T47D (cell line): ENCODE measurements at regions not wholly inside any gene's neighbourhood (a gene's known extent, or its start where the extent isn't known, plus 50 kb on each side); places are given as distances from the start of the nearest gene placed in this dataset.

Experiments used
- DNase-seq, 2 experiments: peaks; one replicate each; pipeline versions ENCODE4 v3.0.0 to v3.0.0-alpha.2; 2011 to 2012; ENCODE audit warnings: low read depth in 1 of 2, low spot score in 1 of 2
- JUND ChIP-seq: IDR thresholded peaks from 2 replicates; pipeline ENCODE4 v1.6.1; 2012; ENCODE audit warnings: low read depth
- in situ Hi-C: cut with HindIII; loops from 2 replicates; pipeline ENCODE4 v1.10.0; 2016; ENCODE audit warnings: low sequenced_read_pairs, low pct_unique_long_range_greater_than_20kb

DNA sequence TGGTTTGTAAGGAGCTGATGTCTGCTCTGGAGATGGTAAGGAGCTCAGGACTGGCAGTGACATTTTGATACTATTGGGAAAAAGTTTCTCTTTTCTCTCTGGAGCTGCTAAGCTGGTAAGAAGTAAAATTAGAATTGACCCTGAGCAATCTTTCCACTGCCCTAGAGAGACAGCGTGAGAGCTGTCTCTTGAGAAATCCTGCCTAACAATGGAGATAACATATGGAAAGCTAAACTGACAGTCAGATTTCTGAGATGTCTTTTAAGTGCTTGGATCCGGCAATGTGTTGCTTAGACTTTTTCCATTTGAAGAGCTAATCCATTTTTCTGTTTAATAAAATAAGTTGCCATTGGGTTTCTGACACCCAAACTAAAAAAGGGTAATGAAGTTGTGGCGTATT lies 302.4 kb downstream of the KCNS3 start:
- in situ Hi-C loops = no loop called here
- DNase-seq = no peak
- no peak for TF ChIP-seq JUND

DNA sequence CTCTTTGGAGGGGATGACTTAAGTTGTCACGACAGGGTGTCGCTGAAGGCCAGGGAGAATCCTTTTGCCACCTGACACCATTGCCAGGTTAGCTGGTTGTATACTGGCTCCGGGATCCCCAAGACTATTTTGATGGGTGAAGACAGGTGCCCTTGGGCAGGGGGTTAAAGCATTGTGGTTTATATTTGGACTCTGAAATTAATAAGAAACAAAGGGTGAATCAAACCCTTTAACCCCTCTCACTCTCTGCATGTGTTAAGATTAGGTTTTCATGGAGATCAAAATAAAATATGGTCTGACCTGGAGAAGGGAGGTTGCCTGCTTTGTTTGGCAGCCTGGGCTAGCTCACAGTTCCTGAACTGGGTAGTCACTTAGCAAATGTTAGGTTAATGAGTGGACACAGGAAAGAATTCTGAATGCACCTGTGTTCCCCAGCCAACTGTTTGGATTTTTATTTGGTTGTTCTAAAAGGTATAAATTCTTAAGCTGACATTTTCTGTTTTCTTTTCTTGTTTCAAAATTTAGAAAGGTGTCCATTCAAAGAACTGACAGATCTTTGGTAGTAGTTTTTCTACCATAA lies 301.7 kb downstream of the KCNS3 start:
- TF ChIP-seq JUND = no peak
- DNase-seq = peak in 1 of 2 experiments; percentile 10
- in situ Hi-C loops = no loop called here

DNA sequence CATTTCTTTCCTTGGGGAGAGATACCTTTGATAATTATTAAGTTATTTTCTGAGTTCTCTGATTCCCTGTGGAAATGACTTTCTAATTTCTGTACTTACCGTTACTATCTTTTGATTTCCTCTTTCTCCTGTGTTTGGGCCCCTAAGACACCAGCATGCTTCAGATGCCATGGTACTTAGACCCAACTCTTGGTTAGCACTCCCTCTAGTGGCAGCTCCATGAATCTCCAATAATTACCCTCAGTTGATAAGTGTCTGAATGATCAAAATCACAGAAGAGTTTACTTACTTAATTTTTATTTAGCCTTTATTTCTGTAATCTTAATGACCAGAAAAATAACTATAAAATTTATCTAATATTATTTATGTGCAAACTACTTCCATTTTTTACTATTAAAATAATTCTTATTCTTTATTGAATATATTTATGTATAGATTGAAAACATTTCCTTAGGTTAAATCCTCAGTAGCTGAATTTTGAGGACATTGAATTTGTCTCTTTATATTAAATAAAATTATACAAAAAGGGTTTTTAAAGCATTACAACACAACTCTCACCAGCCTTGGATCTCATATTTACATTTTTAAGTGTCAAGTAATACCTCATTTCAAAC lies 300.4 kb downstream of the KCNS3 start:
- DNase-seq = peak; percentile 3 to 64
- in situ Hi-C loops = no loop called here
- no peak for TF ChIP-seq JUND

DNA sequence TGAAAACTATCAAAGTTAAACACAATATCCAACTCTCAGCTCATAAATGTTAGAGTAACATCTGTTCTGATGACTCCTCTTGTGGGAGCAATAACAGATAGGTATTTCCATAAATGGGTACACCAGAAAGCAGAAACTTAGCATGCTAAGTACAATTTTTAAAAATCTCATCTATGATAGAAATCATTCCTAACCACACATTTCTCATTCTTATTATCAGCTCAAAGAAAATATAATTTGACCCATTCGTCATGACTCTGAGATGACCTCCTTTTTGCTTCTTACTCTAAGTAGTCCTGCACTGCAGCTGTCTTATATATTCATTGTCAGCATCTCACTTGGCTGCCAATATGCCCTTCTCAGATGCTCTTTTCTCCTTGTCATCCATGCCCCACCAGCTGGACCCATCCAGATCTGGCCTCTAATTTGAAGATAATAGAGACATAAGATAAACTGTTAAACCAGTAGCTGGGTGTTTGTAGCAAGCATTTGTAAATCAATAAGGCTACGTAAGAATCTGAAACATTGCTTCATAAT lies 298.3 kb downstream of the KCNS3 start:
- DNase-seq = no peak
- in situ Hi-C loops = no loop called here
- TF ChIP-seq JUND = no peak

DNA sequence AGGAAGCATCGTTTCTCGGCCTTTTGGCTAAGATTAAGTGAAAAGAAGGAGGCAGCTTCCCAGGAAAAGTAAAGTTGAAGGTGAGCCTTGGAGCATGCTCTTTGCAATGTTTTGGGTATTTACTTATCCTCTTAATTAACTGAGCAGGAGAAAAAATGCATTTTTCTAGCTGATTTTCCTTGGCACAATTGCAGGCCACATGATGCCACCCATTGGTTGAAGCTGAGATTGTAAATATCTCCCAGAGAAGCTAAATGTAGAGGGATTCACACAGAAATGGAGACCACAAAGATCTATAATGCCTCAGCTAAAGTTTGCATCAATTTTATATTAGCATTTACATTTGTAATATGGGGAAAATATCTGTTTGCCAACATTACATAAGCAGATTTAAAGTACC lies 294.1 kb downstream of the KCNS3 start:
- DNase-seq = no peak
- in situ Hi-C loops = no loop called here
- TF ChIP-seq JUND = no peak

DNA sequence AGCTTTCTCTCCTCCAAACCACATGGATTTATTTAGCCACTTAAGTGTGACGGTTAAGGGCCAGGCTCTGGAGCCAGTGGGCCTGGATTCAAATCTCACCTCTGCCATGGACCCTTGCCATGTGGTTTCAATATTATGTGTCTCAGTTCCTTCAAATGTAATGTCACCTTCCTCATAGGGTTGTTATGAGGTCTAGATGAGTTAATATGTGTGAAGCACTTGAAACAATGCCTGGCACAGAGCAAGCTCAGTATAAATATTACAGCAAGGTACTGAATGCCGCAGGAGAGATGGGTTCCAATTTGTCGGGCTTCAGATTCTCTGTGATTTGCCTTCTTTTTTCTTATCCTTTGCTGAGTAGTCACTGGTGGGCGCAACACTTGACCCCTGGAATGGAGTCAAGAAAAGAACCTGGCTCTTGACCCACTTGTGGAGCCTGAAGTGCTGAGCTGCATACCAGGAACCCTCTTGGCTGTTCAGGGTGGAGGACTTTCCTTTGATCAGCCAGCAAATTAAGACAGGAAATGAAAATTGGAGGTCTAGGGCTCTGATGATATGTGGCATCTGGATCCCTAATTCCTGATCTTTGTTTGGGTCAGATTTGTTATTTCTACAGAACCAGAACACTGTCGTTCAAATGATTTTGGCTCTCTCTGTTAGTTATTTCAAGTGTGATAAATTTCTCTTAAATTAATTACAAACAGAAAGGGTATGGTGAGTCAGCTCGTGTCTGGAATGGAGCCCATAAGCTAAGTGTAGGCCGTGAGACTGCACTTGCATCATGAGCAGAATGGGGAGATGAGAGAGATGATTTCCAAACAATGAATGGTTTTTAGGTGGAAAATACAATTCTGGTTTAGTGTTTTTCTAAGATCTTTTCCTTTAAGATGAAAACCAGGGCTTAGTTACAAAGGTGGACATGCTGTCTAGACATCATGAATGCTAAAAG lies 293.0 kb downstream of the KCNS3 start:
- in situ Hi-C loops = no loop called here

DNA sequence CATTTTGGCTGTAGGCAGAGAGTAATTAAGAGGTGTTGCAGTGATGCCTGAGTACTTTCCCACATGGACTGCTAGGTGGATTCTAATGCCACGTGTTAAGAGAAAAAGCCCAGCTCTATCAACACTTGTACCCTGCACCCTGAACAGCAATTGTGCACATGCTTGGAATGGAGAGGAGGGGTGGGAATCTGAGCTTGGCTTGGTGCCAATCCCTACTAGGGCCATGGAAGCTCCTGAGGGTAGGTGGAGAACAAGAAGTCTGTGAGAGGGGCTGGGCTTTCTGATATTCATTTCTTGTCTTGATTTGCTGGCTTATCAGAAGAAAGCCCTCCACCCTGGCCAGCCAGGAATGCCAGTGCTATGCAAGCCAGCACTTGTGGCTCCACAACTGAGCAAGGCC lies 292.2 kb downstream of the KCNS3 start:
- in situ Hi-C loops = no loop called here
- no peak for TF ChIP-seq JUND

More for the DNA sequence above, 293.0 kb downstream of the KCNS3 start:
- no peak for DNase-seq
- no peak for TF ChIP-seq JUND

DNA sequence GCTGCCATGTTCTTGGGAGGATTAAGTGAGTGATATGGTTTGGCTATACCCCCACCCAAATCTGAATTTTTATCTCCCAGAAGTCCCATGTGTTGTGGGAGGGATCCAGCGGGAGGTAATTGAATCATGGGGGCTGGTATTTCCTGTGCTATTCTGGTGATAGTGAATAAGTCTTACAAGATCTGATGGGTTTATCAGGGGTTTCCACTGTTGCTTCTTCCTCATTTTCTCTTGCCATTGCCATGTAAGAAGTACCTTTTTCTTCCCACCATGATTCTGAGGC lies 291.4 kb downstream of the KCNS3 start:
- DNase-seq = no peak
- TF ChIP-seq JUND = no peak
- in situ Hi-C loops = no loop called here

More for the DNA sequence above, 292.2 kb downstream of the KCNS3 start:
- DNase-seq = no peak

DNA sequence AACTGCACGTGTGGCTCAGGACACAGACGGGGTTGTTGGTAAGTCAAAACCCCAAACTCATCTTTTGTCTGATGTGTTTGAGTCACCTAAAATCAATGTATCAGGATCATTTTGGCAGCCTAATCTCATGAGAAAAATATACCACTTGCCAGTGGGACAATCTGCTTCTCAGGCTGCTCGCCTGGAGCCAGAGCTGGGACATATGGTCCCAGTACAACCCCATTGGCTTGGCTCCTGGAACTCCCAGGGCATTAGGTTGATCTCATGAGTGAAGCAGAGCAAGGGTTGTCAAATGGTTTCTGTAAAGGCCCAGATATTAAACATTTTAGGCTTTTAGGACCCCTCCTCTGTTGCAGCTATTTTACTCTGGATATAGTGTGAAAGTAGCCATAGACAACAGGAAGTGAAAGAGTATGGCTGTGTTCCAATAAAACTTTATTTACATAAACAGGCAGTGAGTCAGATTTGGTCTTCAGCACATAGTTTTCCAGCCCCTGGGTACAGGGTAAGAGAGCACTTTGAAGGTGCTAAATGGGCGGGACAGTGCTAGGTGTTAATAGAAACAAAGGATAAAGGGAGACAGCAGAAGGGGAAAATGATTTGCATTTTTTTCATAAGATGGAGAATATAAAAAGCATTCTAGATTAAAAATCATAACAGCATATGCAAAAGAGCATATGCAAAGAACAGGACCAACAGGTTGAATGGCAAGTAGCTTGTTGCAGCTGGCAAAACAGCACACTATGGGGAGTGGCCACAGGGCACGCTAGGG lies 290.8 kb downstream of the KCNS3 start:
- in situ Hi-C loops = no loop called here
- peak in 1 of 2 experiments; percentile 28 for DNase-seq

DNA sequence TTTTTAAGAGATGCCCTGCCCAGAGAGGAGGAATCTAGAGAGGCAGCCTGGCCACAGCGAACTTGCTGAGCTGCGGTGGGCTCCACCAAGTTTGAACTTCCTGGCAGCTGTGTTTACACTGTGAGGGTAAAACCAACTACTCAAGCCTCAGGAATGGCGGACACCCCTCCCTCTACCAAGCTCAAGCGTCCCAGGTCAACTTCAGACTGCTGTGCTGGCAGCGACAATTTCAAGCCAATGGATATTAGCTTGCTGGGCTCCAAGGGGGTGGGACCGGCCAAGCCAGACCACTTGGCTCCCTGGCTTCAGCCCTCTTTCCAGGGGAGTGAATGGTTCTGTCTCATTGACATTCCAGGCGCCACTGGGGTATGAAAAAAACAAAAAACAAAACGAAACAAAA lies 289.4 kb downstream of the KCNS3 start:
- in situ Hi-C loops = no loop called here
- DNase-seq = no peak
- TF ChIP-seq JUND = no peak

More for the DNA sequence above, 290.8 kb downstream of the KCNS3 start:
- no peak for TF ChIP-seq JUND

DNA sequence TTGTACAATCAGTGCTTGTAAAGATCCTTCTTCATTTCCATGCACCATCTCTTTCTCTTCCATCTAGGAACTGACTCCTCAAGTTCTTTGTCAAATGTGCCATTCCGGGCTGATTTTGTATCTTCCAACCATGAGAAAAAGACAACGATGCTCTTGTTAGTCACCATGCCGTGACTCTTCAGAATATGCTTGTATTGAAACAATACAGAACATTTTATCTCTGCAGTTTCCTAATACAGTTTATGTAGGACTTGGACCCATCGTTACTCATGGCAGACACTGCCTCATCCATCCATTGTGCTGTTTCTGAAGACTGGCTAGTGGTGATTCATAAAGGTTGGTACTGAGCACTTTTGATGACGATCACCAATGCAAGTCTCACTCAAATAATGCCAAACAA lies 283.2 kb downstream of the KCNS3 start:
- no peak for TF ChIP-seq JUND
- no peak for DNase-seq
- in situ Hi-C loops = no loop called here

DNA sequence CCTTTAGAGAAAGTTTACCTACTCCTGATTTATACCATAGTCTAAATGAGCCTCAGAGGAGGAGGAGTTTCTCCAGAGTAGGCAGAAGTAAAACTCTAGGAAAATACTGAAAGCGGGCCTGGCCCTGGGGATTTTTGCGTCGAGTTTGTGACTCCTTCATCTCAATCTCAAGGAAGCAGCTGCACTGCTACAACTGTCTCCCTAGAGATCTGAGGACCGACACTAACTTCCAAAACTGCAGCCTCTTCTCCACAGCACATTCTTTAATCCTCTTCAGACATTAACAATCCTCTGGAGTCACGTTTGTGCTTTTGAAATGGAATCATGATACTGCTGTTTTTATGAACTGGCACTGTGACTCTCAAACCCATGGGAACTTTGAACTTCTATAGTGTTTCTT lies 281.4 kb downstream of the KCNS3 start:
- TF ChIP-seq JUND = no peak
- DNase-seq = no peak
- in situ Hi-C loops = no loop called here
